HG03442 (cell line): ENCODE measurements at regions not wholly inside any gene's neighbourhood (a gene's known extent, or its start where the extent isn't known, plus 50 kb on each side); places are given as distances from the start of the nearest gene placed in this dataset.
"Not testable (repeated sequence)": the region's sequence is repeated elsewhere in the genome, so short reads cannot be mapped to it uniquely, and the experiment has no call there.

ENCODE experiments used
- ATAC-seq: cut with Tn5 transposase; IDR thresholded peaks from one replicate; pipeline ENCODE4 v1.9.1; 2021; ENCODE audit warnings: mild to moderate bottlenecking, moderate library complexity; ENCODE audit not compliant: unreplicated experiment

GRCh38 chr2:434625-435024, 146.7 kb upstream of the ALKAL2 start:
- no peak for ATAC-seq

- ATAC-seq, result no peak
These were observed 145.3 kb upstream of the ALKAL2 start for GRCh38 chr2:433216-433615.

GRCh38 chr2:430291-431040, 142.6 kb upstream of the ALKAL2 start:
- no peak for ATAC-seq

- ATAC-seq, result no peak
These were observed 141.8 kb upstream of the ALKAL2 start for GRCh38 chr2:429575-430254.

GRCh38 chr2:429142-429541, 141.3 kb upstream of the ALKAL2 start:
- no peak for ATAC-seq

- ATAC-seq, result no peak
These were observed 140.7 kb upstream of the ALKAL2 start for GRCh38 chr2:428591-428990.

GRCh38 chr2:426696-427095, 138.8 kb upstream of the ALKAL2 start:
- not testable (repeated sequence) for ATAC-seq

- ATAC-seq, result no peak
These were observed 138.1 kb upstream of the ALKAL2 start for GRCh38 chr2:425947-426346.

GRCh38 chr2:425243-425642, 137.4 kb upstream of the ALKAL2 start:
- ATAC-seq, result no peak

GRCh38 chr2:424306-425171, 136.6 kb upstream of the ALKAL2 start:
- no peak for ATAC-seq

- no peak for ATAC-seq
These were observed 135.6 kb upstream of the ALKAL2 start for GRCh38 chr2:423479-423878.

GRCh38 chr2:422676-423435, 135.0 kb upstream of the ALKAL2 start:
- ATAC-seq, result no peak

GRCh38 chr2:421406-421805, 133.5 kb upstream of the ALKAL2 start:
- no peak for ATAC-seq

- ATAC-seq, result no peak
These were observed 131.9 kb upstream of the ALKAL2 start for GRCh38 chr2:419687-420317.

GRCh38 chr2:417662-418061, 129.8 kb upstream of the ALKAL2 start:
- no peak for ATAC-seq

GRCh38 chr2:417006-417405, 129.1 kb upstream of the ALKAL2 start:
- no peak for ATAC-seq

- no peak for ATAC-seq
These were observed 128.2 kb upstream of the ALKAL2 start for GRCh38 chr2:415986-416610.

- no peak for ATAC-seq
These were observed 121.6 kb upstream of the ALKAL2 start for GRCh38 chr2:409523-409922.

GRCh38 chr2:407630-408029, 119.7 kb upstream of the ALKAL2 start:
- ATAC-seq, result no peak

- ATAC-seq, result no peak
These were observed 119.0 kb upstream of the ALKAL2 start for GRCh38 chr2:406876-407275.
